PFSK-1 (cell line): ENCODE measurements at regions not wholly inside any gene's neighbourhood (a gene's known extent, or its start where the extent isn't known, plus 50 kb on each side); places are given as distances from the start of the nearest gene placed in this dataset.

Source experiments
- FOXP2 ChIP-seq: optimal IDR thresholded peaks from 2 replicates; pipeline ENCODE3; 2011; ENCODE audit warnings: borderline replicate concordance, control low read depth, inconsistent platforms; ENCODE audit not compliant: insufficient read depth; ENCODE audit errors: extremely low read length, extremely low read depth
- POLR2AphosphoS5 ChIP-seq: IDR thresholded peaks from 2 replicates; pipeline ENCODE4 v1.6.1; 2012; ENCODE audit warnings: low read depth, mild to moderate bottlenecking, control low read depth, low read length, moderate library complexity
- SIN3A ChIP-seq: IDR thresholded peaks from 2 replicates; pipeline ENCODE4 v1.6.1; 2012; ENCODE audit warnings: mild to moderate bottlenecking, low read length, moderate library complexity, borderline replicate concordance; ENCODE audit not compliant: insufficient read depth
- TAF1 ChIP-seq: IDR thresholded peaks from 2 replicates; pipeline ENCODE4 v1.6.1; 2012; ENCODE audit warnings: low read length, control low read depth, borderline replicate concordance; ENCODE audit not compliant: insufficient read depth
- TF ChIP-seq, protein P1 (sequence below), 2 experiments: IDR thresholded peaks; 2 replicates each; pipeline versions ENCODE4 v1.6.1 to v1.8.0; 2011 to 2012; ENCODE audit warnings: low read depth in 2 of 2, low read length in 2 of 2, control low read depth in 1 of 2, inconsistent platforms in 1 of 2, mild to moderate bottlenecking in 1 of 2, moderate library complexity in 1 of 2; ENCODE audit not compliant: insufficient read depth in 1 of 2

DNA sequence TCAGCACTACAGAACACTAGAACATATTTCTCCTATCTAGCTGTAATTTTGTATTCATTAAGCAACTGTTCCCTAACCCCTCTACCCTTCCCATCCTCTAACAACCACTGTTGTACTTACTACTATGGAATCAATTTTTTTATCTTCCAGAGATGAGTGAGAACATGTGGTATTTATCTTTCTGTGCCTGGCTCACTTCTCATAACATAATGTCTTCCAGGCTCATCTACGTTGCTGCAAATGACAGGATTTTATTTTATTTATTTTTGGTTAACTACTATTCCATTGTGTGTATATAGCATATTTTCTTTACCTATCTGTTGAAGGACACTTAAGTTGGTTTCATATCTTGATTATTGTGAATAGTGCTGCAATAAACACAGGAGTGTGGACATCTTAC is 200.9 kb upstream of the CHRM2 start:
- no peak for TF ChIP-seq TAF1
- TF ChIP-seq, protein P1, sequence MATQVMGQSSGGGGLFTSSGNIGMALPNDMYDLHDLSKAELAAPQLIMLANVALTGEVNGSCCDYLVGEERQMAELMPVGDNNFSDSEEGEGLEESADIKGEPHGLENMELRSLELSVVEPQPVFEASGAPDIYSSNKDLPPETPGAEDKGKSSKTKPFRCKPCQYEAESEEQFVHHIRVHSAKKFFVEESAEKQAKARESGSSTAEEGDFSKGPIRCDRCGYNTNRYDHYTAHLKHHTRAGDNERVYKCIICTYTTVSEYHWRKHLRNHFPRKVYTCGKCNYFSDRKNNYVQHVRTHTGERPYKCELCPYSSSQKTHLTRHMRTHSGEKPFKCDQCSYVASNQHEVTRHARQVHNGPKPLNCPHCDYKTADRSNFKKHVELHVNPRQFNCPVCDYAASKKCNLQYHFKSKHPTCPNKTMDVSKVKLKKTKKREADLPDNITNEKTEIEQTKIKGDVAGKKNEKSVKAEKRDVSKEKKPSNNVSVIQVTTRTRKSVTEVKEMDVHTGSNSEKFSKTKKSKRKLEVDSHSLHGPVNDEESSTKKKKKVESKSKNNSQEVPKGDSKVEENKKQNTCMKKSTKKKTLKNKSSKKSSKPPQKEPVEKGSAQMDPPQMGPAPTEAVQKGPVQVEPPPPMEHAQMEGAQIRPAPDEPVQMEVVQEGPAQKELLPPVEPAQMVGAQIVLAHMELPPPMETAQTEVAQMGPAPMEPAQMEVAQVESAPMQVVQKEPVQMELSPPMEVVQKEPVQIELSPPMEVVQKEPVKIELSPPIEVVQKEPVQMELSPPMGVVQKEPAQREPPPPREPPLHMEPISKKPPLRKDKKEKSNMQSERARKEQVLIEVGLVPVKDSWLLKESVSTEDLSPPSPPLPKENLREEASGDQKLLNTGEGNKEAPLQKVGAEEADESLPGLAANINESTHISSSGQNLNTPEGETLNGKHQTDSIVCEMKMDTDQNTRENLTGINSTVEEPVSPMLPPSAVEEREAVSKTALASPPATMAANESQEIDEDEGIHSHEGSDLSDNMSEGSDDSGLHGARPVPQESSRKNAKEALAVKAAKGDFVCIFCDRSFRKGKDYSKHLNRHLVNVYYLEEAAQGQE (IDR thresholded peaks at IDR 0.05; ENCODE audit: insufficient read depth in 1 of 2, low read depth in 2 of 2, low read length in 2 of 2): no peak
- no peak for TF ChIP-seq SIN3A
- no peak for TF ChIP-seq FOXP2
- no peak for TF ChIP-seq POLR2AphosphoS5

- TF ChIP-seq POLR2AphosphoS5 (no peak), TAF1 (no peak), SIN3A (no peak), FOXP2 (no peak)
- TF ChIP-seq, protein P1 (IDR thresholded peaks at IDR 0.05; ENCODE audit: insufficient read depth in 1 of 2, low read depth in 2 of 2, low read length in 2 of 2): no peak
Observed at GRCh38 chr7:136665878-136666509, 202.5 kb upstream of the CHRM2 start.

GRCh38 chr7:136664537-136664936 is 203.9 kb upstream of the CHRM2 start:
- TF ChIP-seq, protein P1 (IDR thresholded peaks at IDR 0.05; ENCODE audit: insufficient read depth in 1 of 2, low read depth in 2 of 2, low read length in 2 of 2): no peak
- no peak for TF ChIP-seq SIN3A
- no peak for TF ChIP-seq FOXP2
- no peak for TF ChIP-seq POLR2AphosphoS5
- no peak for TF ChIP-seq TAF1

GRCh38 chr7:136657482-136657921 is 210.9 kb upstream of the CHRM2 start:
- TF ChIP-seq, protein P1 (IDR thresholded peaks at IDR 0.05; ENCODE audit: insufficient read depth in 1 of 2, low read depth in 2 of 2, low read length in 2 of 2): no peak
- TF ChIP-seq FOXP2 (no peak), TAF1 (no peak)

DNA sequence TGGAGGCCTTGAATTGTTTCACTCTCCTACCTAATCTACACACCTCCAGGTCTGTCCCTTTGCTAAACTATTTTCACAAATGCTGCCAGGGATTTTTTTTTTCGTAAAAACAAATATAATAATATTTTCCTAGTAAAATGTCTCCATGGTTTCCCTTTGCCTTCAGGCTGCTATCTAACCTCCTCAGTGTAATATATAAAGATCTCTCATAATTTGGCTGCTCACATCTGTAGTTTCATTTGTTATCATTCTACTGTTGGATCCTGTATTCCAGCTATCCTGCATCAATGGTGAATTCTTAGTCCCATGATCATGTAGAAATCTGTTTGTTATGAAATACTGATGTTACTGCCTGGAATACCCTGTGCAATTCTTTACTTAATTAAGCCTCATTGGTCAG is 211.9 kb upstream of the CHRM2 start:
- TF ChIP-seq POLR2AphosphoS5 (no peak), SIN3A (no peak), FOXP2 (no peak), TAF1 (no peak)
- TF ChIP-seq, protein P1 (IDR thresholded peaks at IDR 0.05; ENCODE audit: insufficient read depth in 1 of 2, low read depth in 2 of 2, low read length in 2 of 2): no peak
